ENCODE measurements at regions not wholly inside any gene's neighbourhood (a gene's known extent, or its start where the extent isn't known, plus 50 kb on each side); places are given as distances from the start of the nearest gene placed in this dataset.

DNA sequence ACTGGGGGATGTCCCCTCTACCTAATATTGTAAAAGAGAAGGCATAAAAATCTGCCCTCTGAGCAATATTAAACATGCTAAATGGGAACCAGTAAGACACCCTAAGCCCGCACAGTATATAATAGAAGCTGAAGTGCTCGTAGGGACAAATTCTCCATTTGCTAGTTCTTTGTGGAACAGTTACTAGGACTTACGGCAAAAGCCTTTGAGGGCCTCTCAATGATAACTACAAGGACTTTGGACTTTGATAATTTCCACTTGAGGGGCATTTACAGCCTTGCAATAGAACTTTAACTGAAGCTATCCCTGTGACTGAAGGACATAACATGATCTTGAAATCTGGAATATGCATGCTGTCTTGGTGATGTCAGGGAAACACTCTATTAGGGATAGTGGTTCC lies 111.5 kb upstream of the IFNG-AS1 start:
- no peak for DNase-seq (ENCODE audit: low read depth)
- H3K4me3 ChIP-seq (ENCODE audit: low read depth, low read length): no peak overlapping the region
- TF ChIP-seq CTCF (IDR thresholded peaks at IDR 0.05; ENCODE audit: insufficient read depth, low read depth, low read length, missing control alignments): no peak

GRCh38 chr12:67879937-67880336 lies 109.3 kb upstream of the IFNG-AS1 start:
- no peak for DNase-seq (ENCODE audit: low read depth)
- TF ChIP-seq CTCF (IDR thresholded peaks at IDR 0.05; ENCODE audit: insufficient read depth, low read depth, low read length, missing control alignments): no peak
- no peak overlapping the region for H3K4me3 ChIP-seq (ENCODE audit: low read depth, low read length)

GRCh38 chr12:67881565-67881964 lies 107.7 kb upstream of the IFNG-AS1 start:
- no peak overlapping the region for H3K4me3 ChIP-seq (ENCODE audit: low read depth, low read length)
- TF ChIP-seq CTCF (IDR thresholded peaks at IDR 0.05; ENCODE audit: insufficient read depth, low read depth, low read length, missing control alignments): no peak
- no peak for DNase-seq (ENCODE audit: low read depth)

DNA sequence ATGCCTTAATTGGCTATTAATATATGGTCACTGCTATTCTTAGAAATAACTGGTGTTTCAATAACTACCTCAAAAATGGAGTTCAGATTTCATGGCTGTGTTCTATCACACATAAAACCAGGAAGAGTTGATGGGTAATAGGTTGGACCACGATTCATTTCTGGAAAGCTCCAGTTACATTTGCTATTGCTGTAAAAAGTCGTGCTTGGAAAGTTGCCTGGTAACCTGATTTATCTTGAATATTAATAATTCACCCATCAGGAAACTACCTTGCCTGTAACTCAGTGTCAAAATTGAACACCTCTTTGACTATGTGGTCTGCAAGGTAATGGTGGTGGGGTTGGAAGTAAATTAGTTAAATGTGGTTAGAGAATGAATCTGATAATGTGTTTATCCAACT lies 104.7 kb upstream of the IFNG-AS1 start:
- H3K4me3 ChIP-seq (ENCODE audit: low read depth, low read length): no peak overlapping the region
- no peak for TF ChIP-seq CTCF (IDR thresholded peaks at IDR 0.05; ENCODE audit: insufficient read depth, low read depth, low read length, missing control alignments)
- no peak for DNase-seq (ENCODE audit: low read depth)

DNA sequence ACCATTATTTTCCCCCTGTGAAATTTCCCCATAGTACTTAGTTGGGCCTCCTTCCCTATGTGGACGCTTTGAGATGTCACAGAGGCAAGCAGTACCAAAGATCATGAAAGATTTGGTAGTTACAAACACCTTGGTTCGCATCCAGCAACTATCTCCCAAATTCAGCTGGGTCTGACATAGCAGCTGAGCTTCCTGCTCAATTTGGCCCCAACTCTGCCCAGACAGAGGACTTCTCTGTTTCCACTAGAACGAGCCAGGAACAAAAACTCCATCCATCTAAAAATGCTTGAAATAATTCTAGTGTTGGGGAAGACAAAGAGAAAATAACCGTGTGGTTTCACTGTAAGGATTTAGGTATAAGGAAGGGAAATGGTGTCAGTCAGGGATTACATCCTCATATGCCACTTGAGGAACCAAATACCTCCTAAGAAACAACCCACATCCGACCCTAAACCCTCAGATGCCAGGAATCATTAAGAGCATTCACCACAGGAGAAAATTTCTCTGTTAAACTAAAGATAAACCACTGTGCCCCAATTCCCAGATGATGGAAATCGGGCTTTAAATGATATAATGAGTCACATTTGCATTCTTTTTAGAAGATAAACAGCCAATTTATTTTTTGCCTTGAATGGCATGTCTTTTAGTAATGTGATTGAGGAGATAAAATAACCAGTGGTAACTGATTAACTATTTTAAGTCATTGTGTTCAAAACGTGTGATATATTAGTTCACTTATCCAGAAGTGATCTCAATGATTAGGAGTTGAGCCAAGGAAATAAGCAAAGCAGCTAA lies 103.7 kb upstream of the IFNG-AS1 start:
- DNase-seq (ENCODE audit: low read depth): no peak
- no peak overlapping the region for H3K4me3 ChIP-seq (ENCODE audit: low read depth, low read length)
- TF ChIP-seq CTCF (IDR thresholded peaks at IDR 0.05; ENCODE audit: insufficient read depth, low read depth, low read length, missing control alignments): no peak

DNA sequence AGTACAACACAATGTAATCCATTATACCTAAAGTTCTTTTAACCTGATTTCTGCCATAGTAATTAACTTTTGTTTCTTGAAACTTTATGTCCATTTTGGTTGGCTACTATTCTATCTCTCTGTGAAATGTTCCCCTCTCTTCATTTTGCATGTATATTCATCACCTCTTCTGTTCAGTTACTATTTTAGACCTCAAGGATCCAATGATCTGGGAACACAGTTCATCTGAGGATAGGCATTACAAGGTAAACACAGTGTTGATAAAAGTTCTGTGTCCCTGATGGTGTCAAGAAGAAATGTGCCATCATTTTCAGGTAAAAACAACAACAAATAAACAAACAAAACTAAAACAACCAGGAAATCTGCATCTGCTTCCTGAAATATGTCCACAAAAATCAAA lies 102.2 kb upstream of the IFNG-AS1 start:
- no peak overlapping the region for H3K4me3 ChIP-seq (ENCODE audit: low read depth, low read length)
- DNase-seq (ENCODE audit: low read depth): no peak
- no peak for TF ChIP-seq CTCF (IDR thresholded peaks at IDR 0.05; ENCODE audit: insufficient read depth, low read depth, low read length, missing control alignments)

GRCh38 chr12:67889931-67890330 lies 99.3 kb upstream of the IFNG-AS1 start:
- TF ChIP-seq CTCF (IDR thresholded peaks at IDR 0.05; ENCODE audit: insufficient read depth, low read depth, low read length, missing control alignments): no peak
- H3K4me3 ChIP-seq (ENCODE audit: low read depth, low read length): no peak overlapping the region
- no peak for DNase-seq (ENCODE audit: low read depth)

Data from GM12865 (cell line).